Nephron progenitor cell (in vitro differentiated cells): ENCODE measurements at regions not wholly inside any gene's neighbourhood (a gene's known extent, or its start where the extent isn't known, plus 50 kb on each side); places are given as distances from the start of the nearest gene placed in this dataset.

Experiments used
- DNase-seq: peaks from one replicate; pipeline ENCODE4 v3.0.0; 2021
- H3K27ac Mint-ChIP-seq: 2 replicates; pipeline ENCODE4 v1.8.0; 2021; ENCODE audit warnings: mild to moderate bottlenecking, moderate library complexity, mixed read lengths
- H3K27me3 Mint-ChIP-seq: 2 replicates; pipeline ENCODE4 v1.8.0; 2021; ENCODE audit warnings: mild to moderate bottlenecking, low read depth, mixed read lengths; ENCODE audit not compliant: poor library complexity
- H3K36me3 Mint-ChIP-seq: 2 replicates; pipeline ENCODE4 v1.8.0; 2021; ENCODE audit warnings: low read depth, mixed read lengths
- H3K4me1 Mint-ChIP-seq: 2 replicates; pipeline ENCODE4 v1.8.0; 2021; ENCODE audit warnings: mixed read lengths
- H3K4me3 Mint-ChIP-seq: 2 replicates; pipeline ENCODE4 v1.8.0; 2021; ENCODE audit warnings: mild to moderate bottlenecking, moderate library complexity, mixed read lengths
- H3K9me3 Mint-ChIP-seq: 2 replicates; pipeline ENCODE4 v1.8.0; 2021; ENCODE audit warnings: mild to moderate bottlenecking, moderate library complexity, mixed read lengths
- TF ChIP-seq, protein P1 (sequence below): fragments of 200-600 bp; sonication (generic); IDR thresholded peaks from 2 replicates; pipeline ENCODE4 v1.5.0; 2021; ENCODE audit warnings: antibody characterized with exemption

DNA sequence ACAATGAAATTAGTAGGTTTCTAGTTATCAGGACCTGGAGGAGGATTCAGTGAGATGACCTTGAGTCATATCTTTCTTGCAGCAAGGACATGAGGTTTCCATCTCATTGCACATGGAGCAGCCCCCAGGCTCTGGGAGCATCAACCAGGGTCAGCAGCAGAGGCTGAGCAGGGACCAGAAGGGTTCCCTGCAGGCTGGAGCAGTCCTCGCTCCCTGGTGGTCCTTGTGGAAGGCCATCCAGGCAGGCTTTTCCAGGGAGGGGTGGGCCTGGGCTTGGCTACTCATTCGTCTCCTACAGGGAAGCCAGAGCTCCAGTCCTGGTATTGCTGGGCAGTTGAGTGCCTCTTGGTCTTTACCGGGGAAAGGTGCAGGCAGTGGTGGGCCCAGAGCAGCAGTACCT lies 587.5 kb downstream of the GLRX3 start:
- DNase-seq = no peak
- TF ChIP-seq, protein P1, sequence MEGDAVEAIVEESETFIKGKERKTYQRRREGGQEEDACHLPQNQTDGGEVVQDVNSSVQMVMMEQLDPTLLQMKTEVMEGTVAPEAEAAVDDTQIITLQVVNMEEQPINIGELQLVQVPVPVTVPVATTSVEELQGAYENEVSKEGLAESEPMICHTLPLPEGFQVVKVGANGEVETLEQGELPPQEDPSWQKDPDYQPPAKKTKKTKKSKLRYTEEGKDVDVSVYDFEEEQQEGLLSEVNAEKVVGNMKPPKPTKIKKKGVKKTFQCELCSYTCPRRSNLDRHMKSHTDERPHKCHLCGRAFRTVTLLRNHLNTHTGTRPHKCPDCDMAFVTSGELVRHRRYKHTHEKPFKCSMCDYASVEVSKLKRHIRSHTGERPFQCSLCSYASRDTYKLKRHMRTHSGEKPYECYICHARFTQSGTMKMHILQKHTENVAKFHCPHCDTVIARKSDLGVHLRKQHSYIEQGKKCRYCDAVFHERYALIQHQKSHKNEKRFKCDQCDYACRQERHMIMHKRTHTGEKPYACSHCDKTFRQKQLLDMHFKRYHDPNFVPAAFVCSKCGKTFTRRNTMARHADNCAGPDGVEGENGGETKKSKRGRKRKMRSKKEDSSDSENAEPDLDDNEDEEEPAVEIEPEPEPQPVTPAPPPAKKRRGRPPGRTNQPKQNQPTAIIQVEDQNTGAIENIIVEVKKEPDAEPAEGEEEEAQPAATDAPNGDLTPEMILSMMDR = no peak
- Mint-ChIP-seq H3K4me3 (no peak overlapping the region), H3K9me3 (no peaks in the 10 kb centered on the region), H3K36me3 (no peaks in the 10 kb centered on the region), H3K4me1 (no peaks in the 10 kb centered on the region), H3K27ac (no peak overlapping the region), H3K27me3 (peaks cover 21% of the 10 kb centered on the region)

DNA sequence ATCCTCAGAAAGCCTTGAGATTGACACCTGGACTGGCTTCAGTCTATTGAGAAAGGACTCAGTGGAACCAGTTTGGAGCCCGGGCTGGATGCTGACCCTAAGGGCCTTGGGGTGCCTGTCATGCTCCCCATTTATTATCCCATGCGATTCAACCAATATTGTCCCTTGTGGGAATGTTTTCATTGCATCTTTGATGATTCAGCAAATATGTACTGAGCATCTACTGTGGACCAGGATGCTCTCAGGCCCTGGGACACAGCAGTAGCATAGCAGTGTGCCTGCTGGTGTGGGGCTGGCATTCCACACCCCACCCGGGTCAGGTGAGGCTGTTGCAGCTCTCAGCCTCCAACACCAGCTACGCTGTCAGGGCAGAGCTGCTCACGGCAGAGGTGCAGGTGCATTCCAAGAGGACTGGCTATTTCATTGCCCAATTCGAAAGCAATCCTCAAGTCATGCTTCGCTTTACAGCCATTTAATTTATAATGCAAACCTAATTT lies 586.0 kb downstream of the TCERG1L start:
- DNase-seq = no peak
- H3K9me3 Mint-ChIP-seq = no peaks in the 10 kb centered on the region
- no peak overlapping the region for H3K27ac Mint-ChIP-seq
- no peaks in the 10 kb centered on the region for H3K36me3 Mint-ChIP-seq
- H3K4me1 Mint-ChIP-seq = no peaks in the 10 kb centered on the region
- H3K4me3 Mint-ChIP-seq = no peak overlapping the region
- TF ChIP-seq, protein P1 = no peak
- peaks cover 16% of the 10 kb centered on the region for H3K27me3 Mint-ChIP-seq

DNA sequence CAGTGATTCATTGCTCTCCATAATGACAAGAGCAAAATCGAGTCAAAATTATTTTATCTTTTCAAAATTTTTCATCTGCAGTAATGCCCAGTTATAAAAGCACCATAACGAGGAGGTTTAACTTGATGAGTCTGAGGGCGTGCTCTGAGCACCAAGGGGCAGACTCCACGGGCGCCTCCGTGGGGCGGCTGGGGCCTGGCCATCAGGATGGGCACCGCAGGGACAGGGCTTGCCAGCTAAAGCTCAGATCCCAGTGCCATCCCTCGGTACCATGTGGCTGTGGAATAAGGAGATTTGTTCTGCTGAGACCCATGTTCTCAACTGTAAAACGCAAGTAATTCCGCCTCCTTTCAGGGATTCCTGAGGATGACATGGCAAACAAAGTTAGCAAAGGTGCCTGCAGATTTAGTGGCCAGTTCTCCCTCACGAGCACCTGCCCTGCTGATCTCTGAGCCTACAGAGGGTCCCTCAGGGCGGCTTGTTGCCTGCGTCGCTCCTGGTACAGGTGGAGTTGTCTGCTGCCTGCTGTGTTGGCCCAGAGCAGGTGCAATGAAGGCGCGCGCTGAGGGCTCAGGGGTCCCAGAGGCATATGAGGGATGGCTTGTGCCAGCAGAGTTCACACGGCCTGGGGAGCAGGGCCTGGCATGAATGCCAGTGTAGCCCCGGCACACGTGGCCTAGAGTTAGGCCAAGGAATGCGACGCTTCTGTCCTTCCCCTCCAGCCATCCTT lies 584.4 kb downstream of the TCERG1L start:
- H3K4me1 Mint-ChIP-seq = no peaks in the 10 kb centered on the region
- TF ChIP-seq, protein P1 = no peak
- no peaks in the 10 kb centered on the region for H3K9me3 Mint-ChIP-seq
- no peak overlapping the region for H3K27ac Mint-ChIP-seq
- H3K27me3 Mint-ChIP-seq = peaks cover 16% of the 10 kb centered on the region
- no peak overlapping the region for H3K4me3 Mint-ChIP-seq
- no peaks in the 10 kb centered on the region for H3K36me3 Mint-ChIP-seq
- no peak for DNase-seq

DNA sequence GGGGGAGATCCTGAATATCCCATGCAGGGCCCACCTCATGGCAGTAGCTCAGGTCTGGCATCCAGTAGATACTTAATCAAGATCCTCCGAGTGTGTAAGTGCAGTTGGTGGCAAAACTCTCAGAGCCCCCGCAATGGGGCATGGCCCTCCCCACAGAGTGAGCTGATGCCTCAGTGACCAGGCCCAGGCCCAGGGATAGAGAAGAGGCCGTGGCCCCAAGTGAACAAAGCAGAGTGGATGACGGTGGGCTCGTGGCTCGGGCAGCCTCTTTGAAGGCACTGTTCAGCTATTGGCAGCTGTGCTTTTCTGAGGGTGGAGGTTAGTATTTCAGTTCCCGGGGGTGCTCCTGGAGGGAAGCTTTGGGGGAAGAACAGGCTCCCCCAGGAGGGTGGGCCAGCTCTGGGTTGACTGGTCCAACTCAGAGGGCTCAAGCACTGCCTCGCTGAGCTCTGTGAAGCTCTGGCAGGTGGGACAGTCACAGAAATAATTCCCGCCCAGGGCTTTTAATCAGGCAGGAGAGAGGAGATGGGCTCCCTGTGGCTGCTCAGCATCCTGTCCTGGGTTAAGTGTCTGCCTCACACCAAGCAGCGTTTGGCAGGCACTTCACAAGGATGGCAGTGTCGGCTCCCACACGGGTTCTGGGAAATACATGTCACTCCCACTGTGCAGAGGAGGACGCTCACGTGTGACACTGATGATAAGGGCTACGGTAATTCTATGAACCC lies 583.6 kb downstream of the TCERG1L start:
- Mint-ChIP-seq H3K27me3 (peaks cover 20% of the 10 kb centered on the region), H3K27ac (peak overlapping the region; percentile 44), H3K9me3 (no peaks in the 10 kb centered on the region), H3K4me1 (no peaks in the 10 kb centered on the region), H3K4me3 (no peak overlapping the region), H3K36me3 (no peaks in the 10 kb centered on the region)
- no peak for DNase-seq
- TF ChIP-seq, protein P1 = no peak

DNA sequence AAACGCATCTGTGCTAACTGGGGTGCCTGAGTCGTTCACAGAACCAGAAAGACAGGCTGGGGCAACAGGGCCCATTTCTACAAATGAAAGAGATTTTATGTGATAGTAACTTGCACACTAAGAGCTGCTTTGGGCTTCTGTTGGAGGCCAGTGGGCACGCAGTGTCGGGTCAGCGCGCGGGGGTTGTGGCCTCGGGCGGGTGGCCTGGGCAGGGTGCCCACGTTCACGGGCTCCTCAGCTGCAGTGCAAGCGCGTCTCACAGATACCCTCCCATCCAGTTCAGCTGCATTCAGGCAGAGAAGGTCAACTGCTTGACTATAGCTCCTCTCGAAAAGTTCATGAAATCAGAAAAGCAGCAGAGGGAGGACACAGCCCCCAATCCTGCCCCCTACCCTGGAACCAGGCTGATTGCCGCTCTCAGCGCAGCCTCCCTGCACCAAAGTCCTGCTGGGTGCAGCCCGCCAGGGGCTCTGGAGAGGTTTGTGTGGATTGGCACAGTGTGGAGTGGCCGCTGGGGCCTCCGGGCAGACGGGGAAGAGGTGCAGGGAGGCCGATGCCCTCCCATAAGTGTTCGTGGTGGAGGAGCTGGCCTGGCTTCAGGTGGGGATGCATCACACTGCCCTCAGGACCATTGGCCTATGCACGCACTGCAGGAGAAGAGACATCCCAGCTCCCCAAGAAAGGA lies 582.8 kb downstream of the TCERG1L start:
- no peak overlapping the region for H3K4me3 Mint-ChIP-seq
- no peaks in the 10 kb centered on the region for H3K36me3 Mint-ChIP-seq
- no peak overlapping the region for H3K27ac Mint-ChIP-seq
- no peaks in the 10 kb centered on the region for H3K4me1 Mint-ChIP-seq
- DNase-seq = no peak
- H3K9me3 Mint-ChIP-seq = no peaks in the 10 kb centered on the region
- TF ChIP-seq, protein P1 = no peak
- H3K27me3 Mint-ChIP-seq = peaks cover 21% of the 10 kb centered on the region
